Stomach smooth muscle (tissue), 2 donors: ENCODE measurements at regions not wholly inside any gene's neighbourhood (a gene's known extent, or its start where the extent isn't known, plus 50 kb on each side); places are given as distances from the start of the nearest gene placed in this dataset.

Source experiments
- H3K27ac ChIP-seq: one replicate; pipeline ENCODE4 v1.7.0; 2013; ENCODE audit warnings: mild to moderate bottlenecking, low read length, inconsistent platforms
- H3K27me3 ChIP-seq, 2 donors: one replicate each; pipeline ENCODE4 v1.7.0; 2013; ENCODE audit warnings: low read length in 2 of 2; ENCODE audit not compliant: insufficient read depth in 2 of 2, control insufficient read depth in 1 of 2
- H3K36me3 ChIP-seq, 2 donors: one replicate each; pipeline ENCODE4 v1.7.0; 2013; ENCODE audit warnings: low read length in 2 of 2; ENCODE audit not compliant: control insufficient read depth in 2 of 2, insufficient read depth in 2 of 2
- H3K4me1 ChIP-seq: one replicate; pipeline ENCODE4 v1.7.0; 2013; ENCODE audit warnings: low read length; ENCODE audit not compliant: control insufficient read depth, insufficient read depth
- H3K4me3 ChIP-seq, 2 donors: one replicate each; pipeline ENCODE4 v1.7.0; 2013; ENCODE audit warnings: low read length in 2 of 2
- H3K9ac ChIP-seq, 2 donors: one replicate each; pipeline ENCODE4 v1.7.0; 2013; ENCODE audit warnings: low read length in 2 of 2, mild to moderate bottlenecking in 1 of 2
- H3K9me3 ChIP-seq, 2 donors: one replicate each; pipeline ENCODE4 v1.7.0; 2013; ENCODE audit warnings: low read length in 2 of 2; ENCODE audit not compliant: control insufficient read depth in 2 of 2
- donor health status: healthy.
- donor health status: Pancreatic carcinoma.

DNA sequence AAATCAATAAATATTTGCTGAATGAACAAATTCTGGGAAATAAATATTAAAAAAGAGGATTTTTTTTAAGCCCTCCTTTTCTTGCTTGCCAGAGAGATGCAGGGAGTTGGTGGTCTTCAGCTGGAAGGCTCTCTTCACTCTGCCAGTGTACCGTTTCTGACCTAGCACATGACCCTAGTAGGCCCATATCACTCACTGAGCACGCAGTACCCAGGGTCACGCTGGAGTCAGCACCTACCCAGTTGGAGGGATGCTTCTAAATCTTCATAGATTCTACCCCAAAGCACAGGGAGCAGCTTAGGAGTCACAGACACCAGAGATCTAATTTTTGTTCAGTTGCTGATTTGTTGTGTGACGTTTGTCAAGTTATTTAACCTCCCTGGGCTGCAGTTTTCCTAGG is 195.4 kb upstream of the TBX3 start:
- Histone ChIP-seq H3K9ac (no peak overlapping the region), H3K4me3 (no peak overlapping the region), H3K4me1 (no peaks in the 10 kb centered on the region), H3K27ac (no peak overlapping the region), H3K9me3 (no peaks in the 10 kb centered on the region), H3K27me3 (peaks cover 0 to 4% of the 10 kb centered on the region in 2 donors), H3K36me3 (no peaks in the 10 kb centered on the region)

DNA sequence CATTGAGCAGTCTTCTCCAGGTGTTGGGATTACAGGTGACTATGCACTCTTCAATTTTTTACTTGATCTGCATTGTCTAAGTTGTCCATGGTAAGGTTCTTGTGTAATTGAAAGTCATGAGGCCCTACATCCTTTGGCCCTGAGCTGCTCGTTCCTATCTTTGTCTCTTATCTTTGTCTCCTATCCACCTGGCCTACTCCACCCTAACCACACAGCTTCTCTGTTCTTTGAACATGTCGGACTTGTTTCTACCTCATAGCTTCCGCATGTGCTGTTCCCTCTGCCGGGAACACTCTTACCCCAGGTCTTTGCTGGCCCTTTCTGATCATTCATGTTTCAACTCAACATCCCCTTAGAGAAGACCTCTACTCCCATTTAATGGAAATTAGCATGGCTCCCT is 194.8 kb upstream of the TBX3 start:
- H3K4me1 ChIP-seq = no peaks in the 10 kb centered on the region
- H3K4me3 ChIP-seq = no peak overlapping the region
- no peak overlapping the region for H3K27ac ChIP-seq
- peaks cover 0 to 4% of the 10 kb centered on the region in 2 donors for H3K27me3 ChIP-seq
- H3K9ac ChIP-seq = no peak overlapping the region
- no peaks in the 10 kb centered on the region for H3K36me3 ChIP-seq
- no peaks in the 10 kb centered on the region for H3K9me3 ChIP-seq

DNA sequence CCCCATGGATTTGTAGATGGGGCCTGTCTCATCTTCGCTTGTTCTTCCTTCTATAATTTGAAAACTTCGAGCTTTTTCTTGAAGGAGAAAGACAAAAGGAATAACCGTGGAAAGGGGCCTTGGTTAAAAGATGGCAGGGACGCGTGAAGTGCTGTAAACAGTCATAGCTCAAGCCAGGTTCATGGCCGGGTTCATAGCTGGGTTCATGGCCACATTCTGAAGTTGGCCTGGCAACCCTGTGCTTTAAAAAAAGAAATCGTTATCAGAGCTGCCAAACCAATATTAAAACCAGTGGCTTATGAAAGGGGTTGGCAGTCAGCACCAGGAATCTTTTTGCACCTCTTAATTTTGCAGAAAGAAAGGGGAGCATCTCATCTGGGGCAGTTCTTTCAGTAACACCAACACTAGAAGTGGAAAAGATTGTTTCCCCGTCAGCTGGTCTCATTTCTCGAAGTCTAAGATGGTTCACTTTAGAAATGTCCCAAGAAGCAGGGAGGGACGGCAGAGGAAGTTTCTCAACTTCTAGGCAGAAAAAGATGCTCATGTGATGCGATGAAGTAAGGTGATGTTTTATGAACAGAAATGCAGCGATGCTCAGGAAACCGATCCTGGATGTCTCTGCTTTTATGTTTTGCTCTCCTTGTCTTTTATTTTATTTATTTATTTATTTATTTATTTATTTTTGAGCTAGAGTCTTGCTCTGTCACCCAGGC is 193.1 kb upstream of the TBX3 start:
- Histone ChIP-seq H3K9me3 (no peaks in the 10 kb centered on the region), H3K36me3 (no peaks in the 10 kb centered on the region), H3K9ac (no peak overlapping the region), H3K4me3 (no peak overlapping the region), H3K4me1 (no peaks in the 10 kb centered on the region), H3K27me3 (no peaks in the 10 kb centered on the region), H3K27ac (no peak overlapping the region)

DNA sequence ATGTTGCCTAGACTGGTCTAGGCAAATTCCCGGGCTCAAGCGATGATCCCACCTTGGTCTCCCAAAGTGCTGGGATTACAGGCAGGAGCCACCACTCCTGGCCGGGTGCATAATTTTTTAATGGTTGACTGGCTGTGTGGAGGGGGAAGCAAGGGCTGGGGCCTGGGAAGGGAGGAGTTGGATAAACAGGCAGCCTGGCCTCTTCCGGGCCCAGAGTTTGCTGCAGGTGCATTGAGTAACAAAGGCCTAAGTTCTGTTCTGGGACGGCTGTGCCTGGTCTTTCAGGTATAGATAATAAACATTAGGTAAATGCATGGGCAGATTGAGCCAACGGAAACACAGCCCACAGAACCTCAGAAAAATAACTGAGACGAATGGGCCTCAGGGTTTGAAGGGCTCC is 191.3 kb upstream of the TBX3 start:
- Histone ChIP-seq H3K27me3 (no peaks in the 10 kb centered on the region), H3K9me3 (no peaks in the 10 kb centered on the region), H3K4me3 (no peak overlapping the region), H3K4me1 (no peaks in the 10 kb centered on the region), H3K9ac (no peak overlapping the region), H3K27ac (no peak overlapping the region), H3K36me3 (no peaks in the 10 kb centered on the region)

DNA sequence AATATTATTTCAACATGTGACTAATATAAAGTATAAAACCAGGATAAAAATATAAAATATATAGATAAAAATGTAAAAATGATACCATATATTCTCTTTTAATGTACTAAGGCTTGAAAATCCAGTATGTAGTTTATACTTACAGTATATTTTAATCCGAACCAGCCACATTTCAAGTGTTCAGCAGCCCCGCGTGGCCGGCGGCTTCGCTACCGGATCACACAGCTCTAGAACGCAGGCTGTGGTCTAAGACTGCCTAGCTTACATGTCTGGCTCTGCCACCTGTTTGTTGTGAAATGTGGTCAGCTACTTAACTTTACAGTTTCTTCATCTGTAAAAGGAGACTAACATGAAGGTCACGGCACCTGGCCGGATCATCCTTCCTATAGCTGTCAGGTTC is 189.7 kb upstream of the TBX3 start:
- H3K9ac ChIP-seq = no peak overlapping the region
- H3K4me1 ChIP-seq = no peaks in the 10 kb centered on the region
- no peaks in the 10 kb centered on the region for H3K27me3 ChIP-seq
- no peak overlapping the region for H3K4me3 ChIP-seq
- H3K36me3 ChIP-seq = no peaks in the 10 kb centered on the region
- no peak overlapping the region for H3K27ac ChIP-seq
- no peaks in the 10 kb centered on the region for H3K9me3 ChIP-seq

DNA sequence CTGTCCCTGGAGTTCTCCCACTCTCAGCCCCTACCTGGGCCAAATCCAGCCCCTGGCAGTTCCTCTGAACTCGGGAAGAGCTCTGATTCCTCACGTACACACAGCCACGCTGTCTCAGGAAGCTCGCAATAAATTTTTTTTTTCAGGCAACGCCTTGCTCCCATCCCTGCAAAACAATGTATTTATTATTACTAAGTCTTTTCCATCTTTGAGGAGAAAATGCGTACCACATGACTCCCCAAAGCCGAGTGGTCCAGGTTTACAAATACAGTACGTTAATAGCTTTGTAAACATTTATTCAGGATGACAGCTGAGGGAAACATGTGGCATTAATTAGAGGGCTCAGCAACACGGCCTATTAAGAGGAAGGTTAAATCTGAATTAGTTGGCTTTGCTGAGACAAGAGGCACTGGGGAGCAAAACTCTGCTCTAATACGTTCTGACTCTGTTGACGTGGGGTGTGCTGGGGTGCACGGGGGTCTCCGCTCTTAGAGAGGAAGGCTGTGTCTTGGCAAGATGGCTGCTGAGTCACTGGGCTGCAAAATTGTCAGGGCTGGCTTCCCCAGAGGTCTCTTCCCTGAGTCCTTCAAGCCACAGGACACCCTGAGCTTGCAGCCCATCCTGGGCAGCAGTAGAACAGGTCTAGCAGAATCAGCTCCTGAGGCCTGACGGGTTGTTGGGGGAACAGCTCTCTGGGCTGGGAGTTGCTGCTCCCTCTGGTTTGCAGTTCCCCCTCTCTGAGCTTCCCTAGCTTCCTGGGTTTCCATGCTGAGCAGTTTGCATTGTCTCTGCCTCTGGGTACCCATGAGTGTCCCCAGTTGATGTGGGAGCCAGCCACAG is 185.2 kb upstream of the TBX3 start:
- Histone ChIP-seq H3K9me3 (peaks cover 0 to 2% of the 10 kb centered on the region in 2 donors), H3K27ac (no peak overlapping the region), H3K9ac (no peak overlapping the region), H3K36me3 (no peaks in the 10 kb centered on the region), H3K4me3 (no peak overlapping the region), H3K4me1 (no peaks in the 10 kb centered on the region), H3K27me3 (no peaks in the 10 kb centered on the region)

DNA sequence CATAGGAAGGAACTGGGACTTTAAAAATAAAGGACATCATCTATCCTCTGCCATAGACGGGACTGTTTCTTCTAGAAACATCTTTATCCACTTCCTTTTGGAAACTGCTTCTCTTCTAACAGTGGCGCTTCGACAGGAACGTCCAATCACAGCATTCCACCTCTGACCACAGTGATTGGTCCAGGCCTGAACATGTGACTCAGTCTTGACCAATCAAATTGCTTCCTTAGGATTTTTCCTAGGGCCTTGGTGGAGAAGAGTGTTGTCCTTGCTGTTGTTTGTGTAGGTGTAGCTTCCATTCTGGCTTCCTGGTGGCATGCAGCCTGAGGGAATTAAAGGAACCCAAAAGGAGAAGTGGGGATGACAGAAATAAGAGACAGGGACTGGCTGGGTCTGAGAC is 182.4 kb upstream of the TBX3 start:
- Histone ChIP-seq H3K27me3 (no peaks in the 10 kb centered on the region), H3K4me1 (no peaks in the 10 kb centered on the region), H3K27ac (no peak overlapping the region)

DNA sequence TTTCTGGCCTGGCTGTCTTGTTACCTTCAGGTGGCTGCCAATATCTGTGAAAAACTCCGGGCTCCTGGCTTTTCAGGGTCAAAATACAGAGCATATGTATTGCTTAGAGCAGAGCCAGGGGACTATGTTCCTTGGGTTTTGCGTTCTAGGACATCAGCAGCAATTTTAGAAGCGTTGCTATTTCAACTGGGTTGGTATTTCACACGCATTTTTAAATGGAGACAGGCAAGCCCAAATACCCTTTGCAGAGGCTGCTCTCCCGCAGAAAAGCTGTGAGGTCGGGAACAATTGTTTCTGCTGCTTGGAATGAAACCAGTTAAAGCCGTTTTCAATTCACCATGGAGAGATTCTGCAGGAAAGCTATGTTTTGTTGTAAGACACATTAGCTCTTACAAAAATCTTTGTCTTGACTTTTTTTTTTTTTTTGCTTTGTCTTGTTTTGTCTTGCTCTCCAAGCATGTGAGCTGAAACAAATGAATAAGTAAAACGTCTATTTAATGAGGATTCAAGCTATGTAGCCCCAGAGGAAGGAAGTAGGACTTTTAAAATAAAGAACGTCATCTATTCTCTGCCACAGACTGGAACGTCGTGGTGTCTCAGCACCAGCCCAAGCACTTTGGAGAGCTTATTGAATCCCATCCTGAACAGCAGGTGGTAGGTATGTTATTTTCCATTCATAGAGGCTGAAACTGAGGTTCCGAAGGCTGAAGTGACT is 181.0 kb upstream of the TBX3 start:
- Histone ChIP-seq H3K27ac (no peak overlapping the region), H3K36me3 (no peaks in the 10 kb centered on the region), H3K4me3 (no peak overlapping the region)

More for the DNA sequence above, 182.4 kb upstream of the TBX3 start:
- no peak overlapping the region for H3K9ac ChIP-seq
- H3K9me3 ChIP-seq = peaks cover 0 to 3% of the 10 kb centered on the region in 2 donors
- H3K4me3 ChIP-seq = no peak overlapping the region
- H3K36me3 ChIP-seq = no peaks in the 10 kb centered on the region

DNA sequence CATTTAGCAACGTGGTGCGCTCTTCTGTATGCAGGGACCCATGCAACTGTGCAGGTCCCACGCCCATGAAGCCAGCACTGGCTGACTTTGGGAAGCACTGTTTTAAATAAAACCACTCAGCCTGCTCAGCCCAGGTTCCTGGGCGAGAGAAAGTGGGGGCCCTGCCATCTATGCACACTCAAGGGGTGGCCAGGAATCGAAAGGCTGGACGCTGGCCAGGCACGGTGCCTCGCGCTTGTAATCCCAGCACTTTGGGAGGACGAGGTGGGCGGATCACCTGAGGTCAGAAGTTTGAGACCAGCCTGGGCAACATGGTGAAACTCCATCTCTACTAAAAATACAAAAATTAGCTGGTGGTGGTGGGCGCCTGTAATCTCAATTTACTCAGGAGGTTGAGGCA is 179.9 kb upstream of the TBX3 start:
- no peaks in the 10 kb centered on the region for H3K27me3 ChIP-seq
- H3K4me1 ChIP-seq = no peaks in the 10 kb centered on the region
- H3K9me3 ChIP-seq = peaks cover 0 to 11% of the 10 kb centered on the region in 2 donors
- H3K4me3 ChIP-seq = no peak overlapping the region
- no peak overlapping the region for H3K9ac ChIP-seq
- H3K27ac ChIP-seq = no peak overlapping the region
- no peaks in the 10 kb centered on the region for H3K36me3 ChIP-seq

More for the DNA sequence above, 181.0 kb upstream of the TBX3 start:
- H3K9me3 ChIP-seq = peaks cover 0 to 11% of the 10 kb centered on the region in 2 donors
- no peaks in the 10 kb centered on the region for H3K4me1 ChIP-seq
- no peak overlapping the region for H3K9ac ChIP-seq
- H3K27me3 ChIP-seq = no peaks in the 10 kb centered on the region

DNA sequence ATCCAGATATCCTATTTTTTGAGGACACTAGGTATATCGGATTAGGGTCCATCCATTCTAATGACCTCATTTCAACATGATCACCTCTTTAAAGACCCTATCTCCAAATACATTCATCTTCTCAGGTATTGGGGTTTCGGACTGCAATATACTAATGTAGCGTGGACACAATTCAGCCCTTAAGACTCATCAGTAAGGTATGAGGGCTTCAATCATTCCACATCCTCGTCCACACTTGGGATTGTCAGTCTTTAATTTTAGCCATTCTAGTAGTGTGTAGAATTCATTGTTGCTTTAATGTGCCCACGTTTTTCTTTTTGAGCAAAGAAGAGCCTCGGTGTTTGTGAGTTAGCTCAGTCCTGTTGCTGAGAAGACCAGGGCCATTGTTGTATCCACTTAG is 177.0 kb upstream of the TBX3 start:
- Histone ChIP-seq H3K36me3 (no peaks in the 10 kb centered on the region), H3K4me1 (no peaks in the 10 kb centered on the region), H3K27ac (no peak overlapping the region), H3K4me3 (no peak overlapping the region), H3K9ac (no peak overlapping the region), H3K27me3 (no peaks in the 10 kb centered on the region), H3K9me3 (peaks cover 0 to 8% of the 10 kb centered on the region in 2 donors)
